Heart left ventricle (tissue), 16 donors: ENCODE measurements at regions not wholly inside any gene's neighbourhood (a gene's known extent, or its start where the extent isn't known, plus 50 kb on each side); places are given as distances from the start of the nearest gene placed in this dataset.

ENCODE experiments used
- ATAC-seq, 4 donors: fragments of 200-7000 bp; cut with Tn5 transposase; one replicate each; pipeline ENCODE4 v1.9.1; 2020 to 2022; ENCODE audit warnings: moderate library complexity in 4 of 4, mild to moderate bottlenecking in 3 of 4, moderate number of reproducible peaks in 1 of 4
- DNase-seq, 5 donors: peaks; one replicate each; pipeline ENCODE4 v3.0.0-alpha.2; 2020
- H3K27ac ChIP-seq, 12 donors: fragments of 200-600 bp; sonication (generic) in 4 of 12; one replicate each; pipeline versions ENCODE4 v1.5.0 to v1.8.0; 2016 to 2022; ENCODE audit warnings: mild to moderate bottlenecking in 2 of 12
- H3K27me3 ChIP-seq, 9 donors: fragments of 200-600 bp; sonication (generic) in 2 of 9; one replicate each; pipeline versions ENCODE4 v1.5.1 to v1.8.0; 2016 to 2022; ENCODE audit warnings: mild to moderate bottlenecking in 3 of 9
- H3K36me3 ChIP-seq, 9 donors: fragments of 200-600 bp; sonication (generic) in 2 of 9; one replicate each; pipeline versions ENCODE4 v1.5.0 to v1.8.0; 2018 to 2022; ENCODE audit warnings: mild to moderate bottlenecking in 2 of 9
- H3K4me1 ChIP-seq, 12 donors: fragments of 200-600 bp; sonication (generic) in 4 of 12; one replicate each; pipeline versions ENCODE4 v1.5.0 to v1.8.0; 2016 to 2022; ENCODE audit warnings: mild to moderate bottlenecking in 3 of 12
- H3K4me3 ChIP-seq, 12 donors: fragments of 200-600 bp; sonication (generic) in 4 of 12; one replicate each; pipeline versions ENCODE4 v1.5.0 to v1.8.0; 2017 to 2022; ENCODE audit warnings: mild to moderate bottlenecking in 9 of 12, moderate library complexity in 4 of 12
- H3K9me3 ChIP-seq, 12 donors: fragments of 200-600 bp; sonication (generic) in 4 of 12; one replicate each; pipeline versions ENCODE4 v1.5.0 to v1.8.0; 2016 to 2022; ENCODE audit warnings: mild to moderate bottlenecking in 1 of 12
- CTCF ChIP-seq, 12 donors: fragments of 200-600 bp; sonication (generic) in 4 of 12; IDR thresholded peaks; one replicate each; pipeline versions ENCODE4 v1.5.0 to v1.8.0; 2018 to 2022; ENCODE audit warnings: antibody characterized with exemption in 12 of 12, mild to moderate bottlenecking in 5 of 12
- POLR2A ChIP-seq, 2 donors: fragments of 450-650 bp; IDR thresholded peaks; one replicate each; pipeline ENCODE4 v1.6.1; 2017; ENCODE audit warnings: antibody characterized with exemption in 2 of 2, mild to moderate bottlenecking in 2 of 2, moderate library complexity in 2 of 2
- WGBS, 4 donors: extraction: QIAGEN DNeasy Blood & Tissue Kit in 2 of 4; methylation state at CpG; one replicate each; pipeline versions ENCODE4 v1.1.5 to v1.1.7; 2013 to 2018; 5-methylcytosine and 5-hydroxymethylcytosine counted together
- intact Hi-C, 10 donors: fragments of 100-400 bp; cut with DNase I; formaldehyde crosslinking; loops; one replicate each; pipeline versions ENCODE4 v1.11.1 to v1.14.2; 2022
- donor health status: ischemic (EF 13 %, LVEDD 7.1; RV severe dilation, severe dysfunction).
- donor health status: healthy with polysubstance abuse.
- donor health status: DM: no; HTN: yes; CAD: no.
- donor health status: DM: no; HTN: no; CAD: no.
- donor health status: ischemic (EF 25% LVEDD 6.9; RV normal size, moderate dysfunction).
- donor health status: ischemic (EF 25% LVEDD 5.7; RV mildly dilated, moderate dysfunction).
- donor health status: healthy.
- donor health status: DM: yes; HTN: yes; CAD: no.
- donor health status: ischemic (EF 35%, LVEDD 5.7; RV mildly dilated, moderate dysfunction).
- donor health status: nonischemic (EF 11% LVEDD 7.7; RV severe dilation, severe dysfunction).
- donor health status: DM: yes; HTN: yes; CAD: no.
- donor health status: PGD.
- donor health status: ischemic (EF 29% LVEDD 5.4; RV normal size, mild dysfunction).
- donor health status: nonischemic (EF 23%, LVEDD 6.1; RV moderate dilation, normal function).

GRCh38 chr17:6243186-6243585 lies 173.0 kb downstream of the WSCD1 start:
- no peaks in the 10 kb centered on the region for H3K36me3 ChIP-seq
- no peaks in the 10 kb centered on the region for H3K9me3 ChIP-seq
- no peak overlapping the region for H3K27ac ChIP-seq
- TF ChIP-seq POLR2A (IDR thresholded peaks at IDR 0.05) (no peak), CTCF (IDR thresholded peaks at IDR 0.05) (no peak)
- no peak for DNase-seq
- H3K4me3 ChIP-seq: no peak overlapping the region
- intact Hi-C loops: no loop called here
- H3K4me1 ChIP-seq: no peaks in the 10 kb centered on the region
- ATAC-seq: no peak
- H3K27me3 ChIP-seq: peaks cover 0 to 23% (median 0%) of the 10 kb centered on the region in 9 donors

GRCh38 chr17:6241996-6242395 lies 171.8 kb downstream of the WSCD1 start:
- Histone ChIP-seq H3K27ac (no peak overlapping the region), H3K27me3 (peaks cover 0 to 25% (median 3%) of the 10 kb centered on the region in 9 donors)

GRCh38 chr17:6241381-6241780 lies 171.2 kb downstream of the WSCD1 start:
- Histone ChIP-seq H3K4me3 (no peak overlapping the region), H3K9me3 (no peaks in the 10 kb centered on the region), H3K36me3 (no peaks in the 10 kb centered on the region), H3K27me3 (peaks cover 0 to 30% (median 3%) of the 10 kb centered on the region in 9 donors), H3K4me1 (no peaks in the 10 kb centered on the region), H3K27ac (no peak overlapping the region)
- TF ChIP-seq CTCF (IDR thresholded peaks at IDR 0.05): no peak
- TF ChIP-seq POLR2A (IDR thresholded peaks at IDR 0.05): no peak
- 61 to 69% (median 65%) methylated on average over 6 of the region's 6 CpGs for WGBS, 4 donors
- intact Hi-C loops: no loop called here
- no peak for DNase-seq
- ATAC-seq: no peak

More at GRCh38 chr17:6241996-6242395, 171.8 kb downstream of the WSCD1 start:
- H3K9me3 ChIP-seq: no peaks in the 10 kb centered on the region
- TF ChIP-seq POLR2A (IDR thresholded peaks at IDR 0.05) (no peak), CTCF (IDR thresholded peaks at IDR 0.05) (no peak)
- intact Hi-C loops: no loop called here
- 67 to 83% (median 70%) methylated on average over 1 to 4 of the region's 4 CpGs for WGBS, 4 donors
- no peaks in the 10 kb centered on the region for H3K36me3 ChIP-seq
- ATAC-seq (no peak), DNase-seq (no peak)
- no peak overlapping the region for H3K4me3 ChIP-seq
- no peaks in the 10 kb centered on the region for H3K4me1 ChIP-seq

- Histone ChIP-seq H3K4me3 (no peak overlapping the region), H3K36me3 (no peaks in the 10 kb centered on the region), H3K4me1 (no peaks in the 10 kb centered on the region), H3K9me3 (no peaks in the 10 kb centered on the region), H3K27me3 (peaks cover 0 to 30% (median 3%) of the 10 kb centered on the region in 9 donors), H3K27ac (no peak overlapping the region)
- WGBS, 4 donors: 81 to 83% (median 81%) methylated on average over 10 of the region's 10 CpGs
- ATAC-seq: no peak
- DNase-seq: no peak
- TF ChIP-seq POLR2A (IDR thresholded peaks at IDR 0.05) (no peak), CTCF (IDR thresholded peaks at IDR 0.05) (no peak)
- intact Hi-C loops: no loop called here
These were observed 170.4 kb downstream of the WSCD1 start for GRCh38 chr17:6240601-6241000.
